H1 (cell line): ENCODE measurements at regions not wholly inside any gene's neighbourhood (a gene's known extent, or its start where the extent isn't known, plus 50 kb on each side); places are given as distances from the start of the nearest gene placed in this dataset.

Source experiments
- ASH2L ChIP-seq: fragments of 200-600, 300-600 bp; sonication (generic); IDR thresholded peaks from one replicate; pipeline ENCODE4 v1.7.1; 2017; ENCODE audit warnings: low read length
- CBX8 ChIP-seq: fragments of 300-800, 300-1000 bp; sonication (generic); IDR thresholded peaks from 2 replicates; pipeline ENCODE4 v1.7.1; 2016; ENCODE audit warnings: low read depth, low read length, borderline replicate concordance
- KDM5A ChIP-seq: fragments of 200-600 bp; IDR thresholded peaks from 2 replicates; pipeline ENCODE4 v1.7.1; 2012; ENCODE audit warnings: mild to moderate bottlenecking, low read length, inconsistent platforms, mixed read lengths
- MAFK ChIP-seq: IDR thresholded peaks from 2 replicates; pipeline ENCODE4 v1.6.1; 2012; ENCODE audit warnings: low read depth, mild to moderate bottlenecking, improper control_type of control experiment, low read length
- POLR2A ChIP-seq, 2 experiments: IDR thresholded peaks; 1 replicate in 1 of 2; 2 replicates in 1 of 2; pipeline ENCODE4 v1.6.1; 2011; ENCODE audit warnings: low read depth in 2 of 2, low read length in 2 of 2, mild to moderate bottlenecking in 2 of 2; ENCODE audit errors: control extremely low read depth in 1 of 2
- SIX5 ChIP-seq: IDR thresholded peaks from 2 replicates; pipeline ENCODE4 v1.6.1; 2011; ENCODE audit warnings: mild to moderate bottlenecking, low read depth, low read length
- TAF1 ChIP-seq: IDR thresholded peaks from 2 replicates; pipeline ENCODE4 v1.6.1; 2011; ENCODE audit warnings: mild to moderate bottlenecking, low read depth, low read length
- TBP ChIP-seq: IDR thresholded peaks from 2 replicates; pipeline ENCODE4 v1.6.1; 2011; ENCODE audit warnings: low read depth, low read length, improper control_type of control experiment
- TF ChIP-seq, protein P1 (sequence below), 3 experiments: IDR thresholded peaks; 1 replicate in 2 of 3; 2 replicates in 1 of 3; pipeline versions ENCODE4 v1.5.1 to v1.6.1; 2011; ENCODE audit warnings: low read length in 3 of 3, mild to moderate bottlenecking in 3 of 3, inconsistent platforms in 2 of 3, low read depth in 1 of 3, moderate library complexity in 1 of 3; ENCODE audit not compliant: insufficient read depth in 1 of 3; ENCODE audit errors: control extremely low read depth in 1 of 3
- TF ChIP-seq, protein P2 (sequence below): IDR thresholded peaks from 2 replicates; pipeline ENCODE4 v1.6.1; 2012; ENCODE audit warnings: inconsistent platforms

DNA sequence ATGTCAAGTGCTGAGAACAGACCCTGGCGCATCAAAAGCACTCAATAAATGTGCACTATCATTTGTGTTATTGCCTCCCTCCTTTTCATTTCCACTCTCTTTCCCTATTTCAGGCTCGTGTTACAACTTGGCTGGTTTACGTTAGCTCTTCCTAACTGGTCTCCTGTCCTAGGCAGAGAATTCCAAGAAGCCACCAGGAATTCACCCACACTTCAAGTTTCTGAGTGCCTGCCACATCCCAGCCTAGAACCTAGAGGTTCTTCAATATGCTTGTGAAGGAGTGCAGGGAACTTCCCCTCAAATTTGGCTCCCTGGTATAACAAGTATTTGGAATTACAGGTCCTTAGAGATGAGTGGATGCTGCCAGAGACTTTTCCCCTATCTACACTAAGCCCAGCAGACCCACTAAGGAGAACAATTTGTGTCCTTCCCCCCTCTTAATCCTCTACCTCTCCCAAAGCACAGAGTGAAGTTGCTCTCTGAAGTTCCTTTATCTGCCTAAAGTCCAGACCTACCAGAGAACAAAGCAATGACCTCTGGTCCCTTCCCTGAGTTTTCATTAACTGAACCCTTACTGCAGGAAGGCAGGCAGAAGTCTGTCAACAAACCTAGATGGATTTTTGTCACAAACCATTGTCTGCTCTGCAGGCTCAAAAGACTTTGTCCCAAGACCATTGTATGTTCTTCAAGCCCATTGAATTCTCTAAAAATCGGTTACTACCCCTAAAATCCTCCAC lies 201.6 kb upstream of the JARID2 start:
- TF ChIP-seq, protein P1, sequence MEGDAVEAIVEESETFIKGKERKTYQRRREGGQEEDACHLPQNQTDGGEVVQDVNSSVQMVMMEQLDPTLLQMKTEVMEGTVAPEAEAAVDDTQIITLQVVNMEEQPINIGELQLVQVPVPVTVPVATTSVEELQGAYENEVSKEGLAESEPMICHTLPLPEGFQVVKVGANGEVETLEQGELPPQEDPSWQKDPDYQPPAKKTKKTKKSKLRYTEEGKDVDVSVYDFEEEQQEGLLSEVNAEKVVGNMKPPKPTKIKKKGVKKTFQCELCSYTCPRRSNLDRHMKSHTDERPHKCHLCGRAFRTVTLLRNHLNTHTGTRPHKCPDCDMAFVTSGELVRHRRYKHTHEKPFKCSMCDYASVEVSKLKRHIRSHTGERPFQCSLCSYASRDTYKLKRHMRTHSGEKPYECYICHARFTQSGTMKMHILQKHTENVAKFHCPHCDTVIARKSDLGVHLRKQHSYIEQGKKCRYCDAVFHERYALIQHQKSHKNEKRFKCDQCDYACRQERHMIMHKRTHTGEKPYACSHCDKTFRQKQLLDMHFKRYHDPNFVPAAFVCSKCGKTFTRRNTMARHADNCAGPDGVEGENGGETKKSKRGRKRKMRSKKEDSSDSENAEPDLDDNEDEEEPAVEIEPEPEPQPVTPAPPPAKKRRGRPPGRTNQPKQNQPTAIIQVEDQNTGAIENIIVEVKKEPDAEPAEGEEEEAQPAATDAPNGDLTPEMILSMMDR (IDR thresholded peaks at IDR 0.05; ENCODE audit: control extremely low read depth in 1 of 3, insufficient read depth in 1 of 3, low read depth in 1 of 3, low read length in 3 of 3): no peak
- TF ChIP-seq KDM5A (no peak), TAF1 (no peak), CBX8 (no peak), POLR2A (IDR thresholded peaks at IDR 0.05; ENCODE audit: control extremely low read depth in 1 of 2, low read depth in 2 of 2, low read length in 2 of 2) (no peak), ASH2L (no peak), SIX5 (no peak), MAFK (no peak), TBP (no peak)
- TF ChIP-seq, protein P2, sequence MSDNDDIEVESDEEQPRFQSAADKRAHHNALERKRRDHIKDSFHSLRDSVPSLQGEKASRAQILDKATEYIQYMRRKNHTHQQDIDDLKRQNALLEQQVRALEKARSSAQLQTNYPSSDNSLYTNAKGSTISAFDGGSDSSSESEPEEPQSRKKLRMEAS: no peak
